PC-3 (cell line): ENCODE measurements at regions not wholly inside any gene's neighbourhood (a gene's known extent, or its start where the extent isn't known, plus 50 kb on each side); places are given as distances from the start of the nearest gene placed in this dataset.
"Not testable (repeated sequence)": the region's sequence is repeated elsewhere in the genome, so short reads cannot be mapped to it uniquely, and the experiment has no call there.

ENCODE experiments used
- ATAC-seq: fragments of 200-7000 bp; cut with Tn5 transposase; 2 replicates; pipeline ENCODE4 v1.9.1; 2020; ENCODE audit warnings: mild to moderate bottlenecking, moderate library complexity
- BruUV-seq: library from RNA; stranded (reverse); fragments of 400-500 nt; replicated peaks from 2 replicates; lab custom pipeline; 2021; lab: Mats Ljungman, UMichigan
- CTCF ChIA-PET: fragments of 300-600 bp; sonication (Branson Sonifier 250); formaldehyde crosslinking; loops from one replicate; lab custom pipeline; 2022; ENCODE audit warnings: antibody characterized with exemption; lab: Charles Lee
- POLR2A ChIA-PET: fragments of 300-600 bp; sonication (Branson Sonifier 250); formaldehyde crosslinking; loops from one replicate; lab custom pipeline; 2022; ENCODE audit warnings: antibody characterized with exemption; ENCODE audit not compliant: unreplicated experiment; lab: Charles Lee
- DNase-seq: peaks from one replicate; pipeline ENCODE4 v3.0.0-alpha.2; 2015
- H2AFZ ChIP-seq: fragments of 300-600 bp; sonication (generic); 2 replicates; pipeline ENCODE4 v1.6.0; 2016; ENCODE audit warnings: antibody characterized with exemption, low read length
- H3F3A ChIP-seq: fragments of 300-600 bp; sonication (generic); one replicate; pipeline ENCODE4 v1.6.0; 2017; ENCODE audit warnings: antibody characterized with exemption, low read length, control low read depth, mild to moderate bottlenecking; ENCODE audit not compliant: unreplicated experiment
- H3K27ac ChIP-seq: fragments of 300-600 bp; sonication (generic); 2 replicates; pipeline ENCODE4 v1.5.1; 2016; ENCODE audit warnings: mild to moderate bottlenecking, low read length
- H3K27me3 ChIP-seq: fragments of 300-600 bp; sonication (generic); 2 replicates; pipeline ENCODE4 v1.6.1; 2016; ENCODE audit warnings: low read length, mixed read lengths
- H3K36me3 ChIP-seq: fragments of 300-600 bp; sonication (generic); 2 replicates; pipeline ENCODE4 v1.6.1; 2016; ENCODE audit warnings: low read depth, mixed run types, low read length, mixed read lengths
- H3K4me1 ChIP-seq: fragments of 300-600 bp; sonication (generic); 2 replicates; pipeline ENCODE4 v1.5.1; 2016; ENCODE audit warnings: low read length; ENCODE audit not compliant: insufficient read depth
- H3K4me2 ChIP-seq: fragments of 300-600 bp; sonication (generic); 2 replicates; pipeline ENCODE4 v1.6.0; 2016; ENCODE audit warnings: low read length
- H3K4me3 ChIP-seq: fragments of 300-600 bp; sonication (generic); 2 replicates; pipeline ENCODE4 v1.5.1; 2016; ENCODE audit warnings: mild to moderate bottlenecking, low read length, mixed read lengths
- H3K79me2 ChIP-seq: fragments of 300-600 bp; sonication (generic); 2 replicates; pipeline ENCODE4 v1.6.1; 2017; ENCODE audit warnings: low read length, mixed read lengths
- H3K9ac ChIP-seq: fragments of 300-600 bp; sonication (generic); 2 replicates; pipeline ENCODE4 v1.6.0; 2016; ENCODE audit warnings: mild to moderate bottlenecking, low read length
- H3K9me2 ChIP-seq: fragments of 300-600 bp; sonication (generic); replicated peaks from 2 replicates; pipeline ENCODE4 v1.6.1; 2016; ENCODE audit warnings: mixed run types, low read length, mixed read lengths
- H3K9me3 ChIP-seq: fragments of 300-600 bp; sonication (generic); 2 replicates; pipeline ENCODE4 v1.6.1; 2016; ENCODE audit warnings: low read length, mixed read lengths
- H4K20me1 ChIP-seq: fragments of 300-600 bp; sonication (generic); 2 replicates; pipeline ENCODE4 v1.6.1; 2016; ENCODE audit warnings: low read length, mixed read lengths
- EZH2 ChIP-seq: fragments of 300-600 bp; sonication (generic); IDR thresholded peaks from one replicate; pipeline ENCODE4 v1.6.1; 2017; ENCODE audit warnings: antibody characterized with exemption, mild to moderate bottlenecking, low read length; ENCODE audit not compliant: unreplicated experiment
- EZH2phosphoT487 ChIP-seq: fragments of 300-600 bp; sonication (generic); IDR thresholded peaks from 2 replicates; pipeline ENCODE4 v1.6.1; 2018; ENCODE audit warnings: mild to moderate bottlenecking, antibody characterized with exemption, low read length, borderline replicate concordance
- intact Hi-C: fragments of 100-400 bp; cut with micrococcal nuclease; formaldehyde crosslinking; loops from 2 replicates; pipeline ENCODE4 v1.9.0; 2023
- TF ChIP-seq, protein P1 (sequence below): fragments of 300-600 bp; sonication (generic); conservative IDR thresholded peaks from 2 replicates; pipeline ENCODE4 v1.5.1; 2017; ENCODE audit warnings: antibody characterized with exemption, low read depth, mild to moderate bottlenecking, low read length

DNA sequence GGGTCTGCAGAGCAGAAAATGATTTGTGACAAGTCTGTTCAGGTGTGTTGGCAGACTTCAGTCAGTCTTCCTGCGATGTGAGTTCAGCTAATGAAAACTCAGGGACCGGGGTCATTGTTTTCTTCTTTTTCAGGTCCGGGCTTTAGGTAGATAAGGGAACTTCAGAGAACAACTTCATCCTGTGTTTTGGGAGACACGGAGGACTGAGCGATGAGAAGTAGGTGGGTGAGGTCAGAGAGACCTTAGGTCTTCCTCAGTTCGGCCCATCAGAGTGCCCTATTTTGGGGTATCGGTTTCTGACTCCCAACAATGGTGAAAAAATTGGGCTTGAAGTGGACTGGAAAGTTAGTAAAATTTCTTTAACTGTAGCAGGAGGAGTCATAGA, 88.9 kb upstream of the ATF7IP2 start:
- no peaks in the 10 kb centered on the region for H3F3A ChIP-seq
- DNase-seq (no peak), ATAC-seq (no peak)
- intact Hi-C loops, result no loop called here
- ChIA-PET CTCF (no interaction called here), POLR2A (no interaction called here)
- TF ChIP-seq, protein P1, sequence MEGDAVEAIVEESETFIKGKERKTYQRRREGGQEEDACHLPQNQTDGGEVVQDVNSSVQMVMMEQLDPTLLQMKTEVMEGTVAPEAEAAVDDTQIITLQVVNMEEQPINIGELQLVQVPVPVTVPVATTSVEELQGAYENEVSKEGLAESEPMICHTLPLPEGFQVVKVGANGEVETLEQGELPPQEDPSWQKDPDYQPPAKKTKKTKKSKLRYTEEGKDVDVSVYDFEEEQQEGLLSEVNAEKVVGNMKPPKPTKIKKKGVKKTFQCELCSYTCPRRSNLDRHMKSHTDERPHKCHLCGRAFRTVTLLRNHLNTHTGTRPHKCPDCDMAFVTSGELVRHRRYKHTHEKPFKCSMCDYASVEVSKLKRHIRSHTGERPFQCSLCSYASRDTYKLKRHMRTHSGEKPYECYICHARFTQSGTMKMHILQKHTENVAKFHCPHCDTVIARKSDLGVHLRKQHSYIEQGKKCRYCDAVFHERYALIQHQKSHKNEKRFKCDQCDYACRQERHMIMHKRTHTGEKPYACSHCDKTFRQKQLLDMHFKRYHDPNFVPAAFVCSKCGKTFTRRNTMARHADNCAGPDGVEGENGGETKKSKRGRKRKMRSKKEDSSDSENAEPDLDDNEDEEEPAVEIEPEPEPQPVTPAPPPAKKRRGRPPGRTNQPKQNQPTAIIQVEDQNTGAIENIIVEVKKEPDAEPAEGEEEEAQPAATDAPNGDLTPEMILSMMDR, result no peak
- TF ChIP-seq EZH2phosphoT487 (no peak), EZH2 (no peak)
- H3K27me3 ChIP-seq, result peaks cover 19% of the 10 kb centered on the region
- no peaks in the 10 kb centered on the region for H3K4me1 ChIP-seq
- no peaks in the 10 kb centered on the region for H4K20me1 ChIP-seq
- no peak overlapping the region for H3K4me2 ChIP-seq
- no peak overlapping the region for H3K27ac ChIP-seq
- BruUV-seq, result no TSS peak
- no peak overlapping the region for H3K9ac ChIP-seq
- no peaks in the 10 kb centered on the region for H3K79me2 ChIP-seq
- H3K4me3 ChIP-seq, result no peak overlapping the region
- H2AFZ ChIP-seq, result no peak overlapping the region
- H3K9me2 ChIP-seq, result no peaks in the 10 kb centered on the region
- no peaks in the 10 kb centered on the region for H3K9me3 ChIP-seq
- H3K36me3 ChIP-seq, result no peaks in the 10 kb centered on the region

DNA sequence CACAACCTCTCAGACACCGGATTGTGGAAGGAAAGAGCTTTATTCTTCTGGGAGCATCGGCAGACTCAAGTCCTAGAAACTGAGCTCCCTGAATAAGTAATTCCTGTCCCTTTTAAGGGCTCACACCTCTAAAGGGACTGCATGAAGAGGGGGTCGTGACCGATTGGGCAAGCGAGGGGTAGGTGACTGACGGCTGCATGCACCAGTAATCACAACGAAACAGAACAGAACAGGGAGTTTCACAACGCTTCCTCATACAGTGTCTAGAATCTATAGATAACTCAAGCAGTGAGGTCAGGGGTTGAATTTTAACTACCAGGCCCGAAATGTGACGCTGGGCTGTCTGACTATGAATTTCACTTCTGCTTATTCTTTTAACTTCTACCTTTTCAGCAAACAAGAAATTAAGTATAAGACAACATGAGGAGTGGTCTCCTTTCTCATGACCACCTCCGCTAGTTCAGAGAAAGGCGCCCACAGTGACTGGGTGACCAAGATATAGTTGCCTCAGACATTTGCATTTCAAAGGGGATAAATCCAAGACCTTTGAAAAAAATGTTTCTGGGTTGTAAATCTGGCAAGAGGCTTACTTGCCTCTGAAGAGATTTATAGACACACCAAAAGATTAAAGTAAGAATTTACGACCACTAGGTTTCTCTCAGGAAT, 88.4 kb upstream of the ATF7IP2 start:
- no peaks in the 10 kb centered on the region for H4K20me1 ChIP-seq
- H3K9ac ChIP-seq, result no peak overlapping the region
- H3F3A ChIP-seq, result no peaks in the 10 kb centered on the region
- CTCF ChIA-PET, result no interaction called here
- TF ChIP-seq EZH2, result no peak
- TF ChIP-seq, protein P1, result no peak
- no peak for TF ChIP-seq EZH2phosphoT487
- POLR2A ChIA-PET, result no interaction called here
- no peaks in the 10 kb centered on the region for H3K9me2 ChIP-seq
- BruUV-seq, result no TSS peak
- no peaks in the 10 kb centered on the region for H3K9me3 ChIP-seq
- DNase-seq (no peak), ATAC-seq (no peak)
- H3K4me1 ChIP-seq, result no peaks in the 10 kb centered on the region
- H3K27me3 ChIP-seq, result peaks cover 19% of the 10 kb centered on the region
- no peak overlapping the region for H3K4me2 ChIP-seq
- no peak overlapping the region for H2AFZ ChIP-seq
- H3K79me2 ChIP-seq, result no peaks in the 10 kb centered on the region
- H3K4me3 ChIP-seq, result no peak overlapping the region
- no peak overlapping the region for H3K27ac ChIP-seq
- no peaks in the 10 kb centered on the region for H3K36me3 ChIP-seq
- intact Hi-C loops, result no loop called here

DNA sequence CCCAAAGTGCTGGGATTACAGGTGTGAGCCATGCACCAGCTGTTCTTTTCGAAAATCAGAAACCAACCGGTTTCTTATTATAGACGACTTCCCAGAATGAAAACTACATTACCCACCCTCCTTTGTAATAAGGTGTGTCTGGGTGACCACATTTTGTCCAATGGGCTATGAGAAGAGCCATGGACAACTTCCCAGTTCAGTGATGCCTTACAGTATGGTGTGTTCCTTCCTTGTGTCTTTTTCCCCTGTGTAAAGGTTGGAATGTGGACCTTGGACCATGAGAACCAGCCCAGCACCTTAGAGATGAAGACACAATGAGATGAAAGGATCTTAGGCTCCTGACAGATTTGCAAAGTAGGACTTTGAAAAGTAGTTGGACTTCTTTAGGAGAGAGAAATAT, 85.0 kb upstream of the ATF7IP2 start:
- no peaks in the 10 kb centered on the region for H3F3A ChIP-seq
- ATAC-seq (no peak), DNase-seq (no peak)
- H3K4me3 ChIP-seq, result no peak overlapping the region
- H3K27ac ChIP-seq, result no peak overlapping the region
- no peaks in the 10 kb centered on the region for H3K9me2 ChIP-seq
- H3K9ac ChIP-seq, result no peak overlapping the region
- no peaks in the 10 kb centered on the region for H3K36me3 ChIP-seq
- no peaks in the 10 kb centered on the region for H3K79me2 ChIP-seq
- no peaks in the 10 kb centered on the region for H4K20me1 ChIP-seq
- no peak overlapping the region for H2AFZ ChIP-seq
- no peak for TF ChIP-seq EZH2
- TF ChIP-seq, protein P1, result no peak
- no peak for TF ChIP-seq EZH2phosphoT487
- no TSS peak for BruUV-seq
- no peaks in the 10 kb centered on the region for H3K4me1 ChIP-seq
- no peaks in the 10 kb centered on the region for H3K9me3 ChIP-seq
- H3K27me3 ChIP-seq, result peaks cover 19% of the 10 kb centered on the region
- ChIA-PET POLR2A (no interaction called here), CTCF (no interaction called here)
- H3K4me2 ChIP-seq, result no peak overlapping the region
- intact Hi-C loops, result no loop called here

DNA sequence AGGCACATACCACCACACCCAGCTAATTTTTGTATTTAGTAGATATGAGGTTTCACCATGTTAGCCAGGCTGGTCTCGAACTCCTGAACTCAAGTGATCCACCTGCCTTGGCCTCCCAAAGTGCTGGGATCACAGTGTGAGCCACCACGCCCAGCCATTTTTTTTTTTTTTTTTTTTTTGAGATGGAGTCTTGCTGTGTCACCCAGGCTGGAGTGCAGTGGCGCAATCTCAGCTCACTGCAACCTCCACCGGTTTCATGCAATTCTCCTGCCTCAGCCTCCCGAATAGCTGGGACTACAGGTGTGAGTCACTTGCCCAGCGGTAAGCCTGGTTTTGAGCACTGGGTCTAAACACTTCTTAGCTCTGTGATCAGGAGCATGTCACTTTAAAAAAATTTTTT, 84.3 kb upstream of the ATF7IP2 start:
- H3F3A ChIP-seq, intact Hi-C loops, POLR2A ChIA-PET, H2AFZ ChIP-seq, H3K9ac ChIP-seq, H3K4me1 ChIP-seq, H3K79me2 ChIP-seq, BruUV-seq, H3K4me3 ChIP-seq, H3K9me2 ChIP-seq, H4K20me1 ChIP-seq, H3K27ac ChIP-seq, H3K9me3 ChIP-seq, CTCF ChIA-PET, DNase-seq, ATAC-seq, H3K4me2 ChIP-seq, H3K36me3 ChIP-seq: not testable (repeated sequence)
- peaks cover 19% of the 10 kb centered on the region for H3K27me3 ChIP-seq
